Memory B cell (primary cell): ENCODE measurements at regions not wholly inside any gene's neighbourhood (a gene's known extent, or its start where the extent isn't known, plus 50 kb on each side); places are given as distances from the start of the nearest gene placed in this dataset.

Experiments
- ATAC-seq: fragments of 150-1000 bp; cut with Tn5 transposase; 2 replicates; pipeline ENCODE4 v1.10.0; 2021; ENCODE audit warnings: low read depth, mild to moderate bottlenecking, moderate library complexity
- DNase-seq, 2 donors: peaks; one replicate each; pipeline ENCODE4 v3.0.0; 2022; ENCODE audit warnings: low spot score in 2 of 2
- H3K27ac Mint-ChIP-seq: one replicate; pipeline ENCODE4 v1.8.0; 2022; ENCODE audit warnings: mild to moderate bottlenecking, moderate library complexity, mixed read lengths
- H3K27me3 Mint-ChIP-seq: one replicate; pipeline ENCODE4 v1.8.0; 2022; ENCODE audit warnings: mixed read lengths
- H3K36me3 Mint-ChIP-seq: one replicate; pipeline ENCODE4 v1.8.0; 2022; ENCODE audit warnings: mild to moderate bottlenecking, mixed read lengths
- H3K4me1 Mint-ChIP-seq: one replicate; pipeline ENCODE4 v1.8.0; 2022; ENCODE audit warnings: mixed read lengths
- H3K4me3 Mint-ChIP-seq: one replicate; pipeline ENCODE4 v1.8.0; 2022; ENCODE audit warnings: mild to moderate bottlenecking, moderate library complexity, mixed read lengths
- H3K9me3 Mint-ChIP-seq: one replicate; pipeline ENCODE4 v1.8.0; 2022; ENCODE audit warnings: mixed read lengths

GRCh38 chr20:20939006-20939405 lies 167.2 kb downstream of the LINC00237 start:
- no peak for DNase-seq
- Mint-ChIP-seq H3K36me3 (no peaks in the 10 kb centered on the region), H3K4me3 (no peak overlapping the region), H3K4me1 (no peaks in the 10 kb centered on the region), H3K27me3 (peaks cover 2% of the 10 kb centered on the region), H3K27ac (no peak overlapping the region), H3K9me3 (peaks cover 1% of the 10 kb centered on the region)
- ATAC-seq = no peak

GRCh38 chr20:20938599-20938998 lies 167.6 kb downstream of the LINC00237 start:
- H3K9me3 Mint-ChIP-seq = peaks cover 1% of the 10 kb centered on the region
- H3K27me3 Mint-ChIP-seq = peaks cover 2% of the 10 kb centered on the region
- H3K36me3 Mint-ChIP-seq = no peaks in the 10 kb centered on the region
- no peak overlapping the region for H3K4me3 Mint-ChIP-seq
- DNase-seq = no peak
- no peak for ATAC-seq
- H3K4me1 Mint-ChIP-seq = no peaks in the 10 kb centered on the region
- H3K27ac Mint-ChIP-seq = no peak overlapping the region

- no peak overlapping the region for H3K27ac Mint-ChIP-seq
Observed at GRCh38 chr20:20938131-20938530, 168.0 kb downstream of the LINC00237 start.

GRCh38 chr20:20933142-20933958 lies 172.8 kb downstream of the LINC00237 start:
- Mint-ChIP-seq H3K4me3 (no peak overlapping the region), H3K36me3 (no peaks in the 10 kb centered on the region), H3K4me1 (no peaks in the 10 kb centered on the region), H3K27me3 (peaks cover 3% of the 10 kb centered on the region), H3K27ac (no peak overlapping the region), H3K9me3 (peaks cover 3% of the 10 kb centered on the region)
- no peak for ATAC-seq
- no peak for DNase-seq

More at GRCh38 chr20:20938131-20938530, 168.0 kb downstream of the LINC00237 start:
- no peaks in the 10 kb centered on the region for H3K4me1 Mint-ChIP-seq
- no peak for ATAC-seq
- no peaks in the 10 kb centered on the region for H3K36me3 Mint-ChIP-seq
- H3K27me3 Mint-ChIP-seq = peaks cover under 1% of the 10 kb centered on the region
- no peak overlapping the region for H3K4me3 Mint-ChIP-seq
- DNase-seq = no peak
- H3K9me3 Mint-ChIP-seq = peaks cover 1% of the 10 kb centered on the region

GRCh38 chr20:20932156-20932555 lies 174.0 kb downstream of the LINC00237 start:
- H3K4me3 Mint-ChIP-seq = no peak overlapping the region

GRCh38 chr20:20931632-20932031 lies 174.5 kb downstream of the LINC00237 start:
- DNase-seq = no peak
- Mint-ChIP-seq H3K4me1 (no peaks in the 10 kb centered on the region), H3K27me3 (peaks cover 3% of the 10 kb centered on the region), H3K27ac (no peak overlapping the region), H3K36me3 (no peaks in the 10 kb centered on the region), H3K4me3 (no peak overlapping the region), H3K9me3 (peaks cover 2% of the 10 kb centered on the region)
- no peak for ATAC-seq

More at GRCh38 chr20:20932156-20932555, 174.0 kb downstream of the LINC00237 start:
- Mint-ChIP-seq H3K27ac (no peak overlapping the region), H3K4me1 (no peaks in the 10 kb centered on the region), H3K27me3 (peaks cover 3% of the 10 kb centered on the region), H3K36me3 (no peaks in the 10 kb centered on the region), H3K9me3 (peaks cover 3% of the 10 kb centered on the region)
- DNase-seq = no peak
- no peak for ATAC-seq

GRCh38 chr20:20931024-20931423 lies 175.1 kb downstream of the LINC00237 start:
- Mint-ChIP-seq H3K27me3 (peaks cover 3% of the 10 kb centered on the region), H3K4me3 (no peak overlapping the region), H3K9me3 (peaks cover 2% of the 10 kb centered on the region), H3K36me3 (no peaks in the 10 kb centered on the region), H3K4me1 (no peaks in the 10 kb centered on the region), H3K27ac (no peak overlapping the region)
- ATAC-seq = no peak
- DNase-seq = no peak

GRCh38 chr20:20930500-20930899 lies 175.7 kb downstream of the LINC00237 start:
- ATAC-seq (no peak), DNase-seq (no peak)
- Mint-ChIP-seq H3K36me3 (no peaks in the 10 kb centered on the region), H3K4me1 (no peaks in the 10 kb centered on the region), H3K27me3 (peaks cover 3% of the 10 kb centered on the region), H3K9me3 (peaks cover 2% of the 10 kb centered on the region), H3K27ac (no peak overlapping the region), H3K4me3 (no peak overlapping the region)

- DNase-seq = no peak
- ATAC-seq = no peak
- Mint-ChIP-seq H3K27me3 (peaks cover 3% of the 10 kb centered on the region), H3K4me1 (no peaks in the 10 kb centered on the region), H3K4me3 (no peak overlapping the region), H3K9me3 (peaks cover 2% of the 10 kb centered on the region), H3K36me3 (no peaks in the 10 kb centered on the region), H3K27ac (no peak overlapping the region)
Observed at GRCh38 chr20:20929341-20929740, 176.8 kb downstream of the LINC00237 start.

GRCh38 chr20:20926222-20926905 lies 179.8 kb downstream of the LINC00237 start:
- no peaks in the 10 kb centered on the region for H3K4me1 Mint-ChIP-seq
- ATAC-seq (no peak), DNase-seq (no peak)
- H3K36me3 Mint-ChIP-seq = no peaks in the 10 kb centered on the region
- no peak overlapping the region for H3K27ac Mint-ChIP-seq
- H3K9me3 Mint-ChIP-seq = peaks cover 2% of the 10 kb centered on the region
- no peak overlapping the region for H3K4me3 Mint-ChIP-seq
- peaks cover 3% of the 10 kb centered on the region for H3K27me3 Mint-ChIP-seq

GRCh38 chr20:20920433-20920832 lies 185.7 kb downstream of the LINC00237 start:
- no peak overlapping the region for H3K27ac Mint-ChIP-seq
- no peak for ATAC-seq
- H3K36me3 Mint-ChIP-seq = no peaks in the 10 kb centered on the region
- no peaks in the 10 kb centered on the region for H3K27me3 Mint-ChIP-seq
- no peak for DNase-seq
- no peaks in the 10 kb centered on the region for H3K4me1 Mint-ChIP-seq
- H3K9me3 Mint-ChIP-seq = peaks cover 11% of the 10 kb centered on the region
- H3K4me3 Mint-ChIP-seq = no peak overlapping the region

- DNase-seq = no peak
- Mint-ChIP-seq H3K27ac (no peak overlapping the region), H3K4me1 (no peaks in the 10 kb centered on the region), H3K9me3 (peaks cover 11% of the 10 kb centered on the region), H3K4me3 (no peak overlapping the region), H3K36me3 (no peaks in the 10 kb centered on the region), H3K27me3 (peaks cover 4% of the 10 kb centered on the region)
- no peak for ATAC-seq
Observed at GRCh38 chr20:20915844-20916243, 190.3 kb downstream of the LINC00237 start.

GRCh38 chr20:20904501-20904831 lies 192.0 kb upstream of the RALGAPA2 start:
- Mint-ChIP-seq H3K9me3 (no peaks in the 10 kb centered on the region), H3K4me1 (no peaks in the 10 kb centered on the region), H3K4me3 (no peak overlapping the region), H3K27ac (no peak overlapping the region), H3K36me3 (no peaks in the 10 kb centered on the region), H3K27me3 (peaks cover 5% of the 10 kb centered on the region)
- no peak for ATAC-seq
- DNase-seq = no peak

GRCh38 chr20:20903773-20904500 lies 191.5 kb upstream of the RALGAPA2 start:
- Mint-ChIP-seq H3K9me3 (no peaks in the 10 kb centered on the region), H3K4me1 (no peaks in the 10 kb centered on the region), H3K36me3 (no peaks in the 10 kb centered on the region), H3K4me3 (no peak overlapping the region), H3K27ac (no peak overlapping the region), H3K27me3 (peaks cover 5% of the 10 kb centered on the region)
- DNase-seq (no peak), ATAC-seq (no peak)
